Neutrophil (primary cell): ENCODE measurements at regions not wholly inside any gene's neighbourhood (a gene's known extent, or its start where the extent isn't known, plus 50 kb on each side); places are given as distances from the start of the nearest gene placed in this dataset.

ENCODE experiments used
- H3K27ac ChIP-seq: fragments of 200-600 bp; sonication (generic); 2 replicates; pipeline ENCODE4 v1.5.1; 2016; ENCODE audit warnings: mild to moderate bottlenecking, moderate library complexity
- H3K27me3 ChIP-seq: fragments of 200-600 bp; sonication (generic); 2 replicates; pipeline ENCODE4 v1.6.0; 2016; ENCODE audit warnings: mild to moderate bottlenecking
- H3K36me3 ChIP-seq: fragments of 200-600 bp; sonication (generic); 2 replicates; pipeline ENCODE4 v1.5.1; 2017
- H3K4me1 ChIP-seq, 2 experiments: fragments of 200-600 bp in 1 of 2; sonication (generic) in 1 of 2; 1 replicate in 1 of 2; 2 replicates in 1 of 2; pipeline versions ENCODE4 v1.5.1 to v1.6.1; 2013 to 2016; ENCODE audit warnings: low read depth in 1 of 2, low read length in 1 of 2, mild to moderate bottlenecking in 1 of 2, moderate library complexity in 1 of 2; ENCODE audit not compliant: control insufficient read depth in 1 of 2, insufficient read depth in 1 of 2
- H3K4me3 ChIP-seq, 2 experiments: fragments of 200-600 bp in 1 of 2; sonication (generic) in 1 of 2; 1 replicate in 1 of 2; 2 replicates in 1 of 2; pipeline ENCODE4 v1.5.1; 2013 to 2016; ENCODE audit warnings: low read depth in 1 of 2, low read length in 1 of 2, mild to moderate bottlenecking in 1 of 2, moderate library complexity in 1 of 2
- H3K9me3 ChIP-seq: fragments of 200-600 bp; sonication (generic); 2 replicates; pipeline ENCODE4 v1.5.1; 2016
- CTCF ChIP-seq: fragments of 200-600 bp; sonication (generic); IDR thresholded peaks from 2 replicates; pipeline ENCODE4 v1.5.1; 2016; ENCODE audit warnings: antibody characterized with exemption

- TF ChIP-seq CTCF: no peak
- Histone ChIP-seq H3K27me3 (no peaks in the 10 kb centered on the region), H3K4me3 (no peak overlapping the region), H3K36me3 (no peaks in the 10 kb centered on the region), H3K4me1 (no peaks in the 10 kb centered on the region), H3K9me3 (no peaks in the 10 kb centered on the region), H3K27ac (no peak overlapping the region)
Observed at GRCh38 chrX:122092360-122092759, 1045.0 kb downstream of the GLUD2 start.

GRCh38 chrX:122092978-122093377, 1045.6 kb downstream of the GLUD2 start:
- Histone ChIP-seq H3K4me1 (no peaks in the 10 kb centered on the region), H3K36me3 (no peaks in the 10 kb centered on the region), H3K27me3 (no peaks in the 10 kb centered on the region), H3K27ac (no peak overlapping the region), H3K9me3 (no peaks in the 10 kb centered on the region), H3K4me3 (no peak overlapping the region)
- TF ChIP-seq CTCF: no peak

GRCh38 chrX:122094611-122095010, 1047.2 kb downstream of the GLUD2 start:
- Histone ChIP-seq H3K27ac (no peak overlapping the region), H3K9me3 (no peaks in the 10 kb centered on the region), H3K4me1 (no peaks in the 10 kb centered on the region), H3K4me3 (no peak overlapping the region), H3K27me3 (no peaks in the 10 kb centered on the region), H3K36me3 (no peaks in the 10 kb centered on the region)
- TF ChIP-seq CTCF: no peak

- Histone ChIP-seq H3K27me3 (no peaks in the 10 kb centered on the region), H3K27ac (no peak overlapping the region), H3K4me3 (no peak overlapping the region), H3K9me3 (no peaks in the 10 kb centered on the region), H3K36me3 (no peaks in the 10 kb centered on the region), H3K4me1 (no peaks in the 10 kb centered on the region)
- no peak for TF ChIP-seq CTCF
Observed at GRCh38 chrX:122113376-122113775, 1066.0 kb downstream of the GLUD2 start.

- Histone ChIP-seq H3K36me3 (no peaks in the 10 kb centered on the region), H3K4me1 (no peaks in the 10 kb centered on the region), H3K4me3 (no peak overlapping the region), H3K27ac (no peak overlapping the region), H3K9me3 (no peaks in the 10 kb centered on the region), H3K27me3 (no peaks in the 10 kb centered on the region)
- TF ChIP-seq CTCF: no peak
Observed at GRCh38 chrX:122113896-122114295, 1066.5 kb downstream of the GLUD2 start.

GRCh38 chrX:122115604-122116003, 1068.2 kb downstream of the GLUD2 start:
- Histone ChIP-seq H3K36me3 (no peaks in the 10 kb centered on the region), H3K4me1 (no peaks in the 10 kb centered on the region), H3K9me3 (no peaks in the 10 kb centered on the region), H3K4me3 (no peak overlapping the region), H3K27me3 (no peaks in the 10 kb centered on the region), H3K27ac (no peak overlapping the region)
- no peak for TF ChIP-seq CTCF
